Activated T-cell treated with anti-CD3 and anti-CD28 coated beads, Interleukin-2, amount 50 U/mL, for 4 hours (primary cell): ENCODE measurements at regions not wholly inside any gene's neighbourhood (a gene's known extent, or its start where the extent isn't known, plus 50 kb on each side); places are given as distances from the start of the nearest gene placed in this dataset.
"Not testable (repeated sequence)": the region's sequence is repeated elsewhere in the genome, so short reads cannot be mapped to it uniquely, and the experiment has no call there.

Source experiments
- ATAC-seq, 2 donors: fragments of 200-7000 bp; cut with Tn5 transposase; one replicate each; pipeline ENCODE4 v1.10.0; 2021
- DNase-seq: peaks from one replicate; pipeline ENCODE4 v3.0.0-alpha.2; 2020
- H3K27me3 Mint-ChIP-seq: one replicate; pipeline ENCODE4 v1.8.0; 2021; ENCODE audit warnings: low read depth, mixed read lengths
- H3K36me3 Mint-ChIP-seq: one replicate; pipeline ENCODE4 v1.8.0; 2022; ENCODE audit warnings: mixed read lengths; ENCODE audit not compliant: insufficient read depth
- H3K4me1 Mint-ChIP-seq: one replicate; pipeline ENCODE4 v1.8.0; 2021; ENCODE audit warnings: low read depth, mixed read lengths
- H3K4me3 Mint-ChIP-seq: one replicate; pipeline ENCODE4 v1.8.0; 2021; ENCODE audit warnings: mild to moderate bottlenecking, moderate library complexity, mixed read lengths
- H3K9me3 Mint-ChIP-seq: one replicate; pipeline ENCODE4 v1.8.0; 2021; ENCODE audit warnings: mixed read lengths

DNA sequence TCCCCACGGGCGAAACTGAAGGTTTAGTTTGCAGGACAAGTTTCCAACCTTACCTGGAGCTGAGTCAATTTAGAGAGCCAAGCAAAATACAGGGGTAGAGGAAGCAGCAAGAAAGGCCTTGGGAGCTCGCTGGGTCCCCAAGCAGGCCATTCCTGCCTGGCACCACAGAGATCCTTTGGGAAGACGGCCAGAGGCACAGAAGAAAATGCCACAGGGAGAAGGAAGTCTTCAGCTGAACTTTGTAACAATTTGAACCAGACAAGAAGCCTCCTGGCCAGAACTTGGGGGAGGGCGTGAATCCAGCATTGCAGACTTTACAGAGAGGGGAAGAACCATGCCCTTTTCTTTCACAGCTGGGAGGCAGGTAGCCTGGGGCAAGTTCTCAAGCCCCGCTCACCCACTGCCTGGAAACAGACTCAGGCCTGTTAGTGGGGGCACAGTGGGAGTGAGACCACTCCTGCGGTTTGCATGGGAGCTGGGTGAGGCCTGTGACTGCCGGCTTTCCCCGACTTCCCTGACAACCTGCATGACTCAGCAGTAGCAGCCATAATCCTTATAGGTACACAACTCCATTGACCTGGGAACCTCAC is 259.4 kb downstream of the SETD4 start:
- DNase-seq, H3K36me3 Mint-ChIP-seq, H3K4me1 Mint-ChIP-seq, ATAC-seq, H3K27me3 Mint-ChIP-seq, H3K4me3 Mint-ChIP-seq, H3K9me3 Mint-ChIP-seq: not testable (repeated sequence)

DNA sequence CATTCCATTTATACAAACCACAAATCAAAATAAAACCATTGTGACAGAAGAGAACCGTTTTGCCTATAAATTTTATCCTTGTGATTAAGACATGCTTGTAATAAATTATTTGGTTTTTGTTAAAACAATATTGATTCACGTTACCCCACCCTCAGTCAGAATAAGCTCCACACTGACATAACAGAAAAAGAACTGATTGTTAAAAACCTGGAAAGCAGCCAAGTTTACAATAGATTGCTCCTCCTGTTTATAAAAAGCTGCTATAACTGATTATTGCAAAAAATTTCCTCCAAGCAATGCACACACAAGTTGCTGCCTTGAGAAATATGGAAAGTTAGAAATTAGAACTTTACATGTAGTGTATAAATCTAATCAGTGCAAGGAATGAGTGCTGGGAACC is 263.5 kb downstream of the SETD4 start:
- H3K4me3 Mint-ChIP-seq = no peak overlapping the region
- no peaks in the 10 kb centered on the region for H3K9me3 Mint-ChIP-seq
- H3K27me3 Mint-ChIP-seq = peaks cover 11% of the 10 kb centered on the region
- DNase-seq (no peak), ATAC-seq (no peak)
- H3K4me1 Mint-ChIP-seq = peaks cover 5% of the 10 kb centered on the region
- H3K36me3 Mint-ChIP-seq = no peaks in the 10 kb centered on the region

DNA sequence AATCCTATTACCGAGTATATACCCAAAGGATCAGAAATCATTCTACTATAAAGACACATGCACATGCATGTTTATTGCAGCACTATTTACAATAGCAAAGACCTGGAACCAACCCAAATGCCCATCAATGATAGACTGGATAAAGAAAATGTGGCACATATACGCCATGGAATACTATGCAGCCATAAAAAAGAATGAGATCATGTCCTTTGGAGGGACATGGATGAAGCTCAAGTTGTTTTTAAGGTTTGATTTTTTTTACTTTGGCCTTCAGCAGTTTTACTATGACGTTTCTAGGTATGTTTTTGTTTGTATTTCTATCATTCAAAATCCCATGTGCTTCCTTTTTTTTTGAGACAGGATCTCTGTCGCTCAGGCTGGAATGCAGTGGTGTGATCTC is 265.8 kb downstream of the SETD4 start:
- H3K4me1 Mint-ChIP-seq, H3K36me3 Mint-ChIP-seq, H3K9me3 Mint-ChIP-seq, DNase-seq, H3K27me3 Mint-ChIP-seq, ATAC-seq, H3K4me3 Mint-ChIP-seq: not testable (repeated sequence)

DNA sequence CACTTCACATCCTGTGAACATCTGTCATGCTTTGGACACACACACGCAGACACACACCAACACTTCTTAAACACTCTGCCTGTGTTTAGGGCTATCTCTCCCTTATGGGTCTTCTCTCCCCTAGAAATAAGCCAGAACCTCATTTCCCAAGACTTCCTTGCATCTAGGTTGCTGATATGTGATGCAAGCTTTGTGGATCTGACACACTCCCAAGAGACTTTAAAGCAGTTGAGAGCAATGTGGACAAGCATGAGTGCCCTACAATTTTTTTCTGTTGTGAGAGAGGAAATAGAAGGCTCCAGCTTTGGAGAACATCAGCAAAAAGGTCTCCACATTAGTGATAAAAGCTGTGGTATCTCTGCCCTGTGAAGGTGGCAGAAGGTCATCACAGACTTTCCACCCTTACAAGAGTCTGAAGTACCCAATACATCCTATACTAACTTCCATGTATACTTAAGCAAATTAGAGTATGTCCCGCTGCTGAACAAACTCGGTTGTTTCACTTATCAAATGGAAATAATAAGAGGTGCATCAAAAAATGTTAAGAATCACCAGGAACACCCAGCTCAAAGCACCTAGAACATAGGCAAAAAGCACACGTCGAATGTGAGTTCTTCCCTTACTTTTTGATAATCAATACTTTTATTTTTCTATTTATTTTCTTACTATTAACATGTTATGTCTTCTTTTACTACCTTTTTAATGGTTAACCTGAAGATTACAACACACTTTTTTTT is 267.6 kb downstream of the SETD4 start:
- Mint-ChIP-seq H3K4me1 (no peaks in the 10 kb centered on the region), H3K9me3 (no peaks in the 10 kb centered on the region), H3K36me3 (no peaks in the 10 kb centered on the region), H3K27me3 (peaks cover 8% of the 10 kb centered on the region), H3K4me3 (no peak overlapping the region)
- DNase-seq (no peak), ATAC-seq (no peak)

DNA sequence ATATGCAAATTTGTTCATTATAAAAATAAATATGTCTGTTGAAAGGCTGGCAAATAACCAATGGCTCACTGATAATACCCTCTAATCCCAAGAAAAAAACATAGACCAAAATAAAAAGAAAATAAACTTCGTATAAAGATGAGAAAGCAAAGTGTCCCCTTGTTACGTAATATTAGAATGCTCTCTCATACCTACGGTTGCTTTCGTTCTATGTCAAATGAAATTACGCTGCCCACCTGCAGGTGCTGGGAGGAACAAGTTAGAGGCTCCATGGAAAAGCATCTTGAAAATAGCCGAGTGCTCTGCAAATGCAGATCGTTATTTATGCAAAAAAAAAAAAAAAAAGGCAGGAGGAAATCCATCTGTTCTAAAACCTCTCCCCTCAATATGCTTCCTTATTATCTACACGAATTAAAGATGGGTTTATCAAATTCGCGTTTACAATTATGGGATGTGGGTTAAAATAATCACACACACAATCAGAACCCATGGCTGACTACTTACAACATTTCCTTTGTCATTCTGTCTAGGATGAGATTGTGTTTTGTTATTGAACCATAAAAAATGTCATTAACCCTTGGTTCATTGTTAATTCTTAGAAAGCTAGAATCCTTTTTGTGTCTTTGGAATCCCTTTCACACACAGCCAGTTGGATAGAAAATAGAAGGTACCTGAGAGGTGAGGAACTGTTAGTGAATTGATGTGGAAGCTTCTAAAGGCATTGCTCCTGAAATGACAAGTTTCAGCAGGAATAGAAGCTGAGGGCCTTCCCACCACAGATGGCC is 268.6 kb downstream of the SETD4 start:
- no peaks in the 10 kb centered on the region for H3K36me3 Mint-ChIP-seq
- ATAC-seq (no peak), DNase-seq (no peak)
- H3K9me3 Mint-ChIP-seq = peaks cover 4% of the 10 kb centered on the region
- H3K4me3 Mint-ChIP-seq = no peak overlapping the region
- no peaks in the 10 kb centered on the region for H3K4me1 Mint-ChIP-seq
- H3K27me3 Mint-ChIP-seq = peaks cover 9% of the 10 kb centered on the region

DNA sequence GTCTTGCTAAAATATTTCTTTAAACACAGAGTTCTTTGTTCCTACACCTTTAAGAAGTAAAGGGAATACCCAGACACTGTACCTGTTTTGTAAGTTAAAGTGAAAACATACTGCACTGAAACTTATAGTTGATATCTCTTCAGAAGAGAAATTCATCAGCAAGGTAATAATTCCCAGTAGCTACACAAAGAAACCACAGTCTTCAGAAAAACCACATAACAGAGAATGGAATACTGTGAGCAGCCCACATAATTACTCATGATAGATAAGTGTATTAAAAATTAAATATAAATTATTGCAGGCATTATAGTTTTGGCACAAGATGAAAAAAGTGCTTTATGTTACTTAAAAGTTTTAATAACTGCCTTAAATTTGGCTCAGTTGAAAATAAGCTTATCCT is 276.6 kb downstream of the SETD4 start:
- ATAC-seq = no peak
- Mint-ChIP-seq H3K27me3 (peaks cover 19% of the 10 kb centered on the region), H3K4me1 (peaks cover 2% of the 10 kb centered on the region), H3K36me3 (no peaks in the 10 kb centered on the region), H3K9me3 (peaks cover 4% of the 10 kb centered on the region), H3K4me3 (no peak overlapping the region)
- no peak for DNase-seq

DNA sequence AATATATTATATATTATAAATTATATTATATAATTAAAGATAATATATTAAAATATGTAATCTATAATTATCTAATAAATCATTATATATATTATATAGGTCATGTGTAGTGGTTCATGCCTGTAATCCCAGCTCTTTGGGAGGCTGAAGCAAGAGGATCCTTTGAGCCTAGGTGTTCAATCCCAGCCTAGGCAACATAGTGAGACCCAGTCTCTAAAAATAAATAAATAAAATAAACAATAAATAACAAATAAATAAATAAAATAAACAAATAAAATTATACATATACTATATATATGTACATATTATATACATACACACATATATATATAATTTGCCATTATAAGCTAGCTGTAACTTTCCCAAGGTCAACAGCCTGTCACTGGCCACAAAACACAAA is 277.7 kb downstream of the SETD4 start:
- DNase-seq (no peak), ATAC-seq (no peak)
- Mint-ChIP-seq H3K27me3 (peaks cover 24% of the 10 kb centered on the region), H3K4me3 (no peak overlapping the region), H3K36me3 (no peaks in the 10 kb centered on the region), H3K9me3 (peaks cover 4% of the 10 kb centered on the region), H3K4me1 (peaks cover 2% of the 10 kb centered on the region)

DNA sequence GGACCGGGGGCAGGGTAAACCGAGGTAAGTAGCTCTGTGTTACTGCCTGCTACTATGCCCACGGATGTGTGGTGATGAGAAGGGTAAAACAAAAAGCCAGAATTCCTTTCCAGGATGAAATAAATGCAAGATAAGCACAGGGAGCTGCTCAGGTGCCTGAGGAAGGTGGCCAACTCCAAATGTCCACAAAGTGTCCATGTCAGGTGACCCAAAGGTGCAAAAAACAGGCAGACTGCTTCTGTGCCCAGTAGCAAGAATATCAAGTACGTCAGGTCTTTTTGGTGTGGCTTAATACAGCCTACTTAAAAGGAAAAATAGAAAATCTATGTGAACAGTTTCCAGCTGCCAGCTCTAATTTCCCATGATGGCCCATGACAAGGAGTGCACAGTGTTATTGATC is 279.3 kb downstream of the SETD4 start:
- Mint-ChIP-seq H3K4me3 (no peak overlapping the region), H3K9me3 (no peaks in the 10 kb centered on the region), H3K4me1 (peaks cover 2% of the 10 kb centered on the region), H3K27me3 (peaks cover 25% of the 10 kb centered on the region), H3K36me3 (no peaks in the 10 kb centered on the region)
- DNase-seq = no peak
- no peak for ATAC-seq

DNA sequence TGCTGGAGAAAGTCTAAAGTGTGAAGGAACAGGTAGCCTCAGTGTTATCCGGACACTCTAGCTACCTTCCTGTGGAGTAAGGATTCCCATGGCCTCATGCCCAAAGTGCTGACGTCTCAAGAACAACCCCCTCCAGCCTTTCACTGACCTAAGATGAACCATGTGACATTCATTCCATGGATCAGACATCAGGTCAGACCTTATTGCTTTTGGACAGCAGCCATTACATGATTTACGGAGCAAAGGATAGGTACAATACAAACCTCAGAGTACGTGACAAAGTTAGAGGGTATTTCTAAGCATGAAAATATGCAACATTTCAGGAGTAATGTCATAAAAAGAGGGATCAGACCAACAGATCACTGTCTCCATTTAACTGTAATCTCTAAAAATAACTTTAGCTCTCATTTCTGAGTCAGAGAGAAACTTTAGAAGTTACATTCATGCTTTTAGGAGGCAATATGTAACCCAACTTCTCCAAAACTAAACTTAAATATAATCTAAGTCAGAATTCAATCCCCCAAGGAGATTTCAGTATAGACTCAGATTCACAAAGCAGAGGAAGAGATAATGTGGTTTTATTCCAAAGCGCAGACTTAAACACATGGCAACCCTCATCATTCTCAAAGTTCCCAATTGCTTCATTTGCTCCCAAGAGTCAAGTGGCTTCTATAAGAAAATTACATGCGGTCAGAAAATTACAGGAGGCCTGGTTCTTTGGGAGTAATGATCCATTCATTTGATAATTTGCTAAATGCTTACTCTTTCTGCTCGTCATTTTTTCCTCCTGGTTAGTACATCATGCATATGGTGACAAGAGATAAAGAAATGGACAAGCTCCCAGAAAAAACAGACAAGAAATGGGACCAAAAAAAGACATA is 280.4 kb downstream of the SETD4 start:
- H3K4me1 Mint-ChIP-seq = peaks cover 2% of the 10 kb centered on the region
- no peak for DNase-seq
- H3K4me3 Mint-ChIP-seq = no peak overlapping the region
- ATAC-seq = no peak
- no peaks in the 10 kb centered on the region for H3K9me3 Mint-ChIP-seq
- peaks cover 20% of the 10 kb centered on the region for H3K27me3 Mint-ChIP-seq
- no peaks in the 10 kb centered on the region for H3K36me3 Mint-ChIP-seq

DNA sequence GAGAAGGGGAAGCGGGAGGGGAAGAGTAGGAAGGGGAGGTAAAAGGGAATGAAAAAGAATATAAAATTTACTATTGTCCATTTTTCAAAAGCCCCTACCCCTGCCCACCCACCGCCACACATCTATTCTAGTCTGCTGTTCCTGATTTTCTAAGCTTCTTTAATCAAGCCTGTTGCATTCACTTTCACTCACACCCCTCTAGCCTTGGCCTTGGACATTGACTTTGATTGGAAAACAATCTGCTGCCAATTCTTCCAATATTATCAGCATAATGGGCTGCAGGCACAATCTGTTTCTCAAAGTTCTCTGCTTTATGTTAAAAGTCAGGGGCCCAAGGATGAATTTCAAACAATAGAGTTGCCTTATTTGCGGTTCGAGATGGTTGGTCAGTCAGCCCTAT is 281.2 kb downstream of the SETD4 start:
- Mint-ChIP-seq H3K4me3 (no peak overlapping the region), H3K36me3 (no peaks in the 10 kb centered on the region), H3K4me1 (peaks cover 2% of the 10 kb centered on the region), H3K27me3 (peaks cover 22% of the 10 kb centered on the region), H3K9me3 (no peaks in the 10 kb centered on the region)
- DNase-seq = no peak
- no peak for ATAC-seq

DNA sequence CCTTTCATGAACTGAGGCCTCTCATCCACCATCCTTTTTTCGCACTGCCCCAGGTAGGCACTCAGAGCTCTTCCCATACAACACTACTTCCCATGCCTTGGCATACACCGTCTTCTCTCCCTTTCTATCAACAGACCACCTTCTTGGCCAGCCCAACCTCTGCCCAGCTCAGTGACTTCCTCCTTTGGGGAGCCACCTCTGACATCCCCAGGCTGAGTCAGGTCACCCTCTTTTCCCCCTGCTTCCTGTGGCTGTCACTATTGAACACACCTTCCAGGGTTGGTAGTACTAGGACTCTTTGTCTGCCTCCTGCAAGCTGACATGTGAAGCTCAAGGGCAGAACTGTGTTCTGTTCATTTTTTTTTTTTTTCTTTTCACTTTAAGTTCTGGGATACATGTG is 283.2 kb downstream of the SETD4 start:
- no peak overlapping the region for H3K4me3 Mint-ChIP-seq
- DNase-seq (no peak), ATAC-seq (no peak)
- no peaks in the 10 kb centered on the region for H3K9me3 Mint-ChIP-seq
- no peaks in the 10 kb centered on the region for H3K4me1 Mint-ChIP-seq
- H3K36me3 Mint-ChIP-seq = no peaks in the 10 kb centered on the region
- peaks cover 23% of the 10 kb centered on the region for H3K27me3 Mint-ChIP-seq

DNA sequence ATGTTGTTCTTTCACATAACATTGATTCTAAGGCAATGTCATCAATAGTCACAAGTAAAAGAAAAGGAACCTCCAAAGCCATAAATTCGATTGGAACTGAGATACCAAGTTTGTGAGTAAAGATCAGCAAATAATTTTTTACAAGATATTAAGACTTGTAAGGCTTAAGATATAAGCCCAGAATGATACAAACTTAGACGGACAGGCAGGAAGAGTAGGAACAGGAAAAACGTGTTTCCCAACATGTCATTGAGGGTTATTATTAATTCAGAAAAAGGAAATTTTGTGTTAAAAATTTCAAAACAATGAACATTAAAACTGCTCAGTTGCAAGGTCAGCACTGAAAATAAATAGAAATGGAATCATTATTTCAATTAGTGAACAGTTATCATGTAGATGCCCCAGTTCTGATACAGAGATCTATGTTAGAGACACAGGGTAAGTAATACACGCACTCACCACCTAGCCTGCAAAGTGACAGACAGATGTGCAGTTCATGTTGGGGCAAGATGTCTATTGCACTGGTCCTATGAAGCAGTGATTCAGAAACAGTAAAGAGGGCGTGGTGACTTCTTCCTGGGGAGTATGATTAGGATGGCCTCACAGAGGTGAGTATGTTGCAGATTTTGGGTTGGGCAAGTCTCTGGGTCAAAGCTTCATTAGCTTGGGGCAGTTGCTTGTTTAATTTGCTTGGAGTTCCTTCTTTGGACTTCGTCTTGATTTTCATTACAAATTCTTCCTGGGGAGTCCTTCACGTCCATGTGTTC is 284.4 kb downstream of the SETD4 start:
- DNase-seq = no peak
- Mint-ChIP-seq H3K4me1 (no peaks in the 10 kb centered on the region), H3K27me3 (peaks cover 27% of the 10 kb centered on the region), H3K4me3 (no peak overlapping the region), H3K9me3 (no peaks in the 10 kb centered on the region), H3K36me3 (no peaks in the 10 kb centered on the region)
- no peak for ATAC-seq

DNA sequence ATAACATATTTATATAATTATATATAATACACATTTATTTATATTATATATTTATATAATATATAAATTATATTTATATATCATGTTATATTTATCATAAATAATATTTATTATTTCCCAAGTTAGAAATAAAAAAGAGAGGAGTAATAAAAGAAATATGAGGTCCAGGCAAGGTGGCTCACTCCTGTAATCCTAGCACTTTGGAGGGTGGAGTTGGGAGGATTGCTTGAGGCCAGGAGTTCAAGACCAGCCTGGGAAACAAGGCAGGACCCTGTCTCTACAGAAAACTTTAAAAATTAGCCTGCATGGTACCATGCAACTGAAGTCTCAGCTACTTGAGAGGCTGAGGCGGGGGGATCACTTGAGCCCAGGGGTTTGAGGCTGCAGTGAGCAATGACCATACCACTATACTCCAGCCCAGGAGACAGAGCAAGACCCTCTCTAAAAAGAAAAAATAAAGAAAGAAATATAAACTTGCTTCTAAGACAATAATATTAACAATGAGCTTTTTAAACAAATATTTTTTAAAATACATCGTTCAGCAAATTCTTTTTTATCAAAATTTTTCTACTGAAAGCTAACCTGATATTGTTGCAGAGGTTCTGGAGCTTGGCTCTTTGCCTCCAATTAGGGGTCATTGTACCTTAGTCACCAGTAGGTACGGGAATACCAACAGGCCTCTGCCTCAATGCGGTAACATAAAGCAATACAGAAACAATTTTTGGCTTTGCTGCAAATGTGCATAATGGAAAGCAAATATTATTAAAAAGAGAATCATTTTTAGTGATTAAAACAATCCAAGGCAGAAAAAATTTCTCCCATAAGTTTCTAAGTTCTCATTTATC is 290.0 kb downstream of the SETD4 start:
- Mint-ChIP-seq H3K36me3 (no peaks in the 10 kb centered on the region), H3K9me3 (no peaks in the 10 kb centered on the region), H3K4me3 (no peak overlapping the region), H3K27me3 (peaks cover 12% of the 10 kb centered on the region), H3K4me1 (no peaks in the 10 kb centered on the region)
- DNase-seq (no peak), ATAC-seq (no peak)
